B cell (primary cell): ENCODE measurements at regions not wholly inside any gene's neighbourhood (a gene's known extent, or its start where the extent isn't known, plus 50 kb on each side); places are given as distances from the start of the nearest gene placed in this dataset.

Source experiments
- CTCF ChIP-seq: fragments of 200-600 bp; IDR thresholded peaks from one replicate; pipeline ENCODE4 v1.8.0; 2022; ENCODE audit warnings: antibody characterized with exemption, mild to moderate bottlenecking
- EZH2 ChIP-seq: IDR thresholded peaks from 2 replicates; pipeline ENCODE4 v1.6.1; 2012; ENCODE audit warnings: borderline replicate concordance, low read depth, mild to moderate bottlenecking, moderate library complexity, low read length; ENCODE audit not compliant: insufficient read depth, poor library complexity, severe bottlenecking

GRCh38 chr11:79609511-79609910 is 168.7 kb upstream of the TENM4 start:
- TF ChIP-seq CTCF (no peak), EZH2 (no peak)
